ENCODE measurements at regions not wholly inside any gene's neighbourhood (a gene's known extent, or its start where the extent isn't known, plus 50 kb on each side); places are given as distances from the start of the nearest gene placed in this dataset.

GRCh38 chr11:116262370-116262769 is 510.4 kb downstream of the BUD13 start:
- H3K4me1 Mint-ChIP-seq (ENCODE audit: unreplicated experiment): no peaks in the 10 kb centered on the region

GRCh38 chr11:116261606-116262005 is 511.2 kb downstream of the BUD13 start:
- DNase-seq (ENCODE audit: low spot score): no peak
- TF ChIP-seq, protein P1, sequence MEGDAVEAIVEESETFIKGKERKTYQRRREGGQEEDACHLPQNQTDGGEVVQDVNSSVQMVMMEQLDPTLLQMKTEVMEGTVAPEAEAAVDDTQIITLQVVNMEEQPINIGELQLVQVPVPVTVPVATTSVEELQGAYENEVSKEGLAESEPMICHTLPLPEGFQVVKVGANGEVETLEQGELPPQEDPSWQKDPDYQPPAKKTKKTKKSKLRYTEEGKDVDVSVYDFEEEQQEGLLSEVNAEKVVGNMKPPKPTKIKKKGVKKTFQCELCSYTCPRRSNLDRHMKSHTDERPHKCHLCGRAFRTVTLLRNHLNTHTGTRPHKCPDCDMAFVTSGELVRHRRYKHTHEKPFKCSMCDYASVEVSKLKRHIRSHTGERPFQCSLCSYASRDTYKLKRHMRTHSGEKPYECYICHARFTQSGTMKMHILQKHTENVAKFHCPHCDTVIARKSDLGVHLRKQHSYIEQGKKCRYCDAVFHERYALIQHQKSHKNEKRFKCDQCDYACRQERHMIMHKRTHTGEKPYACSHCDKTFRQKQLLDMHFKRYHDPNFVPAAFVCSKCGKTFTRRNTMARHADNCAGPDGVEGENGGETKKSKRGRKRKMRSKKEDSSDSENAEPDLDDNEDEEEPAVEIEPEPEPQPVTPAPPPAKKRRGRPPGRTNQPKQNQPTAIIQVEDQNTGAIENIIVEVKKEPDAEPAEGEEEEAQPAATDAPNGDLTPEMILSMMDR (IDR thresholded peaks at IDR 0.05; ENCODE audit: unreplicated experiment): no peak
- H3K27me3 Mint-ChIP-seq (ENCODE audit: unreplicated experiment): peaks cover 5% of the 10 kb centered on the region
- H3K9me3 Mint-ChIP-seq (ENCODE audit: unreplicated experiment): no peaks in the 10 kb centered on the region
- H3K27ac Mint-ChIP-seq (ENCODE audit: unreplicated experiment): no peak overlapping the region
- H3K36me3 Mint-ChIP-seq (ENCODE audit: low read depth, unreplicated experiment): peaks cover 5% of the 10 kb centered on the region
- no peaks in the 10 kb centered on the region for H3K4me1 Mint-ChIP-seq (ENCODE audit: unreplicated experiment)
- no peak overlapping the region for H3K4me3 Mint-ChIP-seq (ENCODE audit: unreplicated experiment)

More at GRCh38 chr11:116262370-116262769, 510.4 kb downstream of the BUD13 start:
- Mint-ChIP-seq H3K4me3 (ENCODE audit: unreplicated experiment) (no peak overlapping the region), H3K27me3 (ENCODE audit: unreplicated experiment) (peaks cover 5% of the 10 kb centered on the region), H3K27ac (ENCODE audit: unreplicated experiment) (no peak overlapping the region), H3K9me3 (ENCODE audit: unreplicated experiment) (no peaks in the 10 kb centered on the region), H3K36me3 (ENCODE audit: low read depth, unreplicated experiment) (peaks cover 5% of the 10 kb centered on the region)
- TF ChIP-seq, protein P1 (IDR thresholded peaks at IDR 0.05; ENCODE audit: unreplicated experiment): no peak
- no peak for DNase-seq (ENCODE audit: low spot score)

DNA sequence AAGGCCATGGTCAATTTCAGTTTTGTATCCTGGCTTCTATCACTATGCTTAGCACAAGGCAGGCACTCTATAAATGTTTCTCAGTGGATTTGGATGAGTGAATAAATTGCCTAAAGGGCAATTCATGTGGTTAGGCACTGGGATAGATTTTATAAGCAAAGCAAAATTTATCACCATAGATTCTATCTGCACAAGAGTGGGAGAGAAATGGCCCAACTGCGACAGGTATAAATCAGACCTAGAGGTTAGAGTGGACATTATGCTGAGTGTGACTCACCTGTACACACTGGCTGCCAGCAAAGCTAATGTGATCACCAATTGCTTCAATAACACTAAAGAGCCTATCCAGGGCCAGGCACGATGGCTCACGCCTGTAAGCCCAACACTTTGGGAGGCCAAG is 514.0 kb downstream of the BUD13 start:
- Mint-ChIP-seq H3K4me1 (ENCODE audit: unreplicated experiment) (no peaks in the 10 kb centered on the region), H3K9me3 (ENCODE audit: unreplicated experiment) (no peaks in the 10 kb centered on the region), H3K36me3 (ENCODE audit: low read depth, unreplicated experiment) (no peaks in the 10 kb centered on the region), H3K27ac (ENCODE audit: unreplicated experiment) (no peak overlapping the region), H3K27me3 (ENCODE audit: unreplicated experiment) (peaks cover 2% of the 10 kb centered on the region), H3K4me3 (ENCODE audit: unreplicated experiment) (no peak overlapping the region)
- no peak for DNase-seq (ENCODE audit: low spot score)
- TF ChIP-seq, protein P1 (IDR thresholded peaks at IDR 0.05; ENCODE audit: unreplicated experiment): no peak

DNA sequence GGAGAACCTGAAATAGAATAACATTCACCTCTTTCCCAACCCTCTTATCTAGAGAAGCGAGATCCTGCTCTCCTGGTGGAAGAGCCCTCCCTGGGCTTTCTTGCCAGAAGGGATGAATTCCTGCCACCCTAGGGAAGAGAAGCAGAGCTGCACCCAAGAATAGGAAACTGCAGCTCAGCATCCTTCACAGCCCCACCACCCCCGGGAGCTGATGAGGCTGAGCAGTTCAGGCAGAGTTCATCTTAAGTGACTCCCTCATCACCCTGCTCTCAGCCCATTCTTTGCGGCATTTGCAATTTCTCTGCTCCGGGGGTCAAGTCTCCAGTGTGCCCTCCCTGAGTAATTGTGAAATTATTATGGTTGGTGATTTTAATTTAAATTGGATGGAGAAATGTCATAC is 514.9 kb downstream of the BUD13 start:
- H3K4me3 Mint-ChIP-seq (ENCODE audit: unreplicated experiment): no peak overlapping the region
- TF ChIP-seq, protein P1 (IDR thresholded peaks at IDR 0.05; ENCODE audit: unreplicated experiment): no peak
- no peaks in the 10 kb centered on the region for H3K9me3 Mint-ChIP-seq (ENCODE audit: unreplicated experiment)
- H3K27ac Mint-ChIP-seq (ENCODE audit: unreplicated experiment): no peak overlapping the region
- H3K4me1 Mint-ChIP-seq (ENCODE audit: unreplicated experiment): no peaks in the 10 kb centered on the region
- no peaks in the 10 kb centered on the region for H3K36me3 Mint-ChIP-seq (ENCODE audit: low read depth, unreplicated experiment)
- no peak for DNase-seq (ENCODE audit: low spot score)
- H3K27me3 Mint-ChIP-seq (ENCODE audit: unreplicated experiment): peaks cover 2% of the 10 kb centered on the region

- TF ChIP-seq, protein P1 (IDR thresholded peaks at IDR 0.05; ENCODE audit: unreplicated experiment): no peak
- no peak for DNase-seq (ENCODE audit: low spot score)
- Mint-ChIP-seq H3K27ac (ENCODE audit: unreplicated experiment) (no peak overlapping the region), H3K9me3 (ENCODE audit: unreplicated experiment) (no peaks in the 10 kb centered on the region), H3K27me3 (ENCODE audit: unreplicated experiment) (peaks cover 3% of the 10 kb centered on the region), H3K36me3 (ENCODE audit: low read depth, unreplicated experiment) (no peaks in the 10 kb centered on the region), H3K4me1 (ENCODE audit: unreplicated experiment) (no peaks in the 10 kb centered on the region), H3K4me3 (ENCODE audit: unreplicated experiment) (no peak overlapping the region)
Measured at GRCh38 chr11:116257092-116257491, 515.7 kb downstream of the BUD13 start.

All from endothelial cell (in vitro differentiated cells).